ENCODE measurements at regions not wholly inside any gene's neighbourhood (a gene's known extent, or its start where the extent isn't known, plus 50 kb on each side); places are given as distances from the start of the nearest gene placed in this dataset.

- peak; percentile 27 for DNase-seq (ENCODE audit: low read depth, low spot score)
Measured at GRCh38 chr4:54929459-54929858, 195.9 kb downstream of the KDR start.

- no peak for DNase-seq (ENCODE audit: low read depth, low spot score)
Measured at GRCh38 chr4:54924891-54925290, 200.5 kb downstream of the KDR start.

GRCh38 chr4:54915276-54915675 is 210.1 kb downstream of the KDR start:
- no peak for DNase-seq (ENCODE audit: low read depth, low spot score)

GRCh38 chr4:54914781-54915180 is 210.6 kb downstream of the KDR start:
- DNase-seq (ENCODE audit: low read depth, low spot score), result no peak

GRCh38 chr4:54913751-54914526 is 211.5 kb downstream of the KDR start:
- peak; percentile 50 for DNase-seq (ENCODE audit: low read depth, low spot score)

- no peak for DNase-seq (ENCODE audit: low read depth, low spot score)
Measured at GRCh38 chr4:54912155-54912554, 213.2 kb downstream of the KDR start.

- DNase-seq (ENCODE audit: low read depth, low spot score), result no peak
Measured at GRCh38 chr4:54909961-54910360, 215.4 kb downstream of the KDR start.

- peak; percentile 35 for DNase-seq (ENCODE audit: low read depth, low spot score)
Measured at GRCh38 chr4:54908763-54909162, 216.6 kb downstream of the KDR start.

GRCh38 chr4:54904953-54905352 is 220.4 kb downstream of the KDR start:
- no peak for DNase-seq (ENCODE audit: low read depth, low spot score)

GRCh38 chr4:54902976-54903375 is 222.4 kb downstream of the KDR start:
- no peak for DNase-seq (ENCODE audit: low read depth, low spot score)

- peak; percentile 83 for DNase-seq (ENCODE audit: low read depth, low spot score)
Measured at GRCh38 chr4:54902271-54902670, 223.1 kb downstream of the KDR start.

GRCh38 chr4:54901202-54901601 is 224.2 kb downstream of the KDR start:
- no peak for DNase-seq (ENCODE audit: low read depth, low spot score)

GRCh38 chr4:54898656-54899340 is 226.6 kb downstream of the KDR start:
- peak; percentile 52 for DNase-seq (ENCODE audit: low read depth, low spot score)

GRCh38 chr4:54898056-54898562 is 227.3 kb downstream of the KDR start:
- no peak for DNase-seq (ENCODE audit: low read depth, low spot score)

GRCh38 chr4:54897590-54897989 is 227.8 kb downstream of the KDR start:
- peak; percentile 56 for DNase-seq (ENCODE audit: low read depth, low spot score)

- peak; percentile 46 for DNase-seq (ENCODE audit: low read depth, low spot score)
Measured at GRCh38 chr4:54882616-54883015, 224.9 kb downstream of the KIT start.

- peak; percentile 84 for DNase-seq (ENCODE audit: low read depth, low spot score)
Measured at GRCh38 chr4:54879576-54879975, 221.8 kb downstream of the KIT start.

GRCh38 chr4:54877006-54877405 is 219.2 kb downstream of the KIT start:
- peak; percentile 65 for DNase-seq (ENCODE audit: low read depth, low spot score)

- DNase-seq (ENCODE audit: low read depth, low spot score), result peak; percentile 42
Measured at GRCh38 chr4:54872261-54872660, 214.5 kb downstream of the KIT start.

GRCh38 chr4:54863571-54864255 is 206.0 kb downstream of the KIT start:
- no peak for DNase-seq (ENCODE audit: low read depth, low spot score)

- DNase-seq (ENCODE audit: low read depth, low spot score), result no peak
Measured at GRCh38 chr4:54861201-54861600, 203.4 kb downstream of the KIT start.

- DNase-seq (ENCODE audit: low read depth, low spot score), result no peak
Measured at GRCh38 chr4:54855191-54855854, 197.6 kb downstream of the KIT start.
